HG03064 (cell line): ENCODE measurements at regions not wholly inside any gene's neighbourhood (a gene's known extent, or its start where the extent isn't known, plus 50 kb on each side); places are given as distances from the start of the nearest gene placed in this dataset.

Source experiments
- ATAC-seq: cut with Tn5 transposase; IDR thresholded peaks from one replicate; pipeline ENCODE4 v1.9.1; 2021; ENCODE audit warnings: low read depth; ENCODE audit not compliant: unreplicated experiment

- no peak for ATAC-seq
Measured at GRCh38 chr5:61683148-61683547, 351.1 kb downstream of the ZSWIM6 start.

GRCh38 chr5:61683926-61684325, 351.9 kb downstream of the ZSWIM6 start:
- no peak for ATAC-seq

GRCh38 chr5:61686491-61687257, 354.6 kb downstream of the ZSWIM6 start:
- no peak for ATAC-seq

GRCh38 chr5:61687371-61687770, 355.3 kb downstream of the ZSWIM6 start:
- no peak for ATAC-seq

- ATAC-seq, result no peak
Measured at GRCh38 chr5:61689153-61689846, 357.2 kb downstream of the ZSWIM6 start.

GRCh38 chr5:61697809-61698558, 365.9 kb downstream of the ZSWIM6 start:
- ATAC-seq, result no peak

GRCh38 chr5:61701877-61702602, 370.0 kb downstream of the ZSWIM6 start:
- ATAC-seq, result peak; percentile 60

- ATAC-seq, result no peak
Measured at GRCh38 chr5:61702784-61703183, 370.7 kb downstream of the ZSWIM6 start.

GRCh38 chr5:61704289-61704688, 372.2 kb downstream of the ZSWIM6 start:
- no peak for ATAC-seq

GRCh38 chr5:61706751-61707150, 374.7 kb downstream of the ZSWIM6 start:
- ATAC-seq, result no peak

GRCh38 chr5:61719124-61719523, 387.1 kb downstream of the ZSWIM6 start:
- no peak for ATAC-seq

GRCh38 chr5:61720829-61721228, 388.8 kb downstream of the ZSWIM6 start:
- ATAC-seq, result no peak

GRCh38 chr5:61724102-61724501, 392.0 kb downstream of the ZSWIM6 start:
- ATAC-seq, result no peak

- no peak for ATAC-seq
Measured at GRCh38 chr5:61728287-61728686, 396.2 kb downstream of the ZSWIM6 start.

- no peak for ATAC-seq
Measured at GRCh38 chr5:61730866-61731265, 398.8 kb downstream of the ZSWIM6 start.

GRCh38 chr5:61731267-61731945, 399.3 kb downstream of the ZSWIM6 start:
- ATAC-seq, result no peak

GRCh38 chr5:61731946-61732314, 399.9 kb downstream of the ZSWIM6 start:
- ATAC-seq, result no peak

- no peak for ATAC-seq
Measured at GRCh38 chr5:61732369-61732768, 400.3 kb downstream of the ZSWIM6 start.

GRCh38 chr5:61732796-61733195, 400.7 kb downstream of the ZSWIM6 start:
- ATAC-seq, result no peak

GRCh38 chr5:61734001-61734400, 401.9 kb downstream of the ZSWIM6 start:
- no peak for ATAC-seq
